AG04450 (cell line): ENCODE measurements at regions not wholly inside any gene's neighbourhood (a gene's known extent, or its start where the extent isn't known, plus 50 kb on each side); places are given as distances from the start of the nearest gene placed in this dataset.

Experiments used
- CTCF ChIA-PET: fragments of 300-600, 350-600 bp; formaldehyde crosslinking; extraction: SDS; loops from one replicate; lab custom pipeline; 2022; ENCODE audit warnings: antibody characterized with exemption, inconsistent platforms; lab: Charles Lee
- POLR2A ChIA-PET: fragments of 350-600 bp; formaldehyde crosslinking; extraction: SDS; loops from one replicate; lab custom pipeline; 2021; ENCODE audit warnings: antibody characterized with exemption, inconsistent platforms; lab: Yijun Ruan, JAX
- DNase-seq: peaks from one replicate; pipeline ENCODE4 v3.0.0-alpha.2; 2011; ENCODE audit warnings: low read depth, low spot score
- H3K27ac ChIP-seq: one replicate; pipeline ENCODE4 v1.5.1; 2012; ENCODE audit warnings: low read depth, low read length, control low read depth
- H3K27me3 ChIP-seq: one replicate; pipeline ENCODE4 v1.6.0; 2012; ENCODE audit warnings: low read length; ENCODE audit not compliant: control insufficient read depth, insufficient read depth
- H3K4me3 ChIP-seq: 2 replicates; pipeline ENCODE4 v1.5.1; 2011; ENCODE audit warnings: mild to moderate bottlenecking, low read depth, low read length, control low read depth
- H3K9me3 ChIP-seq: 2 replicates; pipeline ENCODE4 v1.5.1; 2012; ENCODE audit warnings: low read length; ENCODE audit not compliant: control insufficient read depth, insufficient read depth
- TF ChIP-seq, protein P1 (sequence below): IDR thresholded peaks from 2 replicates; pipeline ENCODE4 v1.5.1; 2011; ENCODE audit warnings: low read depth, low read length, control low read depth, inconsistent platforms

DNA sequence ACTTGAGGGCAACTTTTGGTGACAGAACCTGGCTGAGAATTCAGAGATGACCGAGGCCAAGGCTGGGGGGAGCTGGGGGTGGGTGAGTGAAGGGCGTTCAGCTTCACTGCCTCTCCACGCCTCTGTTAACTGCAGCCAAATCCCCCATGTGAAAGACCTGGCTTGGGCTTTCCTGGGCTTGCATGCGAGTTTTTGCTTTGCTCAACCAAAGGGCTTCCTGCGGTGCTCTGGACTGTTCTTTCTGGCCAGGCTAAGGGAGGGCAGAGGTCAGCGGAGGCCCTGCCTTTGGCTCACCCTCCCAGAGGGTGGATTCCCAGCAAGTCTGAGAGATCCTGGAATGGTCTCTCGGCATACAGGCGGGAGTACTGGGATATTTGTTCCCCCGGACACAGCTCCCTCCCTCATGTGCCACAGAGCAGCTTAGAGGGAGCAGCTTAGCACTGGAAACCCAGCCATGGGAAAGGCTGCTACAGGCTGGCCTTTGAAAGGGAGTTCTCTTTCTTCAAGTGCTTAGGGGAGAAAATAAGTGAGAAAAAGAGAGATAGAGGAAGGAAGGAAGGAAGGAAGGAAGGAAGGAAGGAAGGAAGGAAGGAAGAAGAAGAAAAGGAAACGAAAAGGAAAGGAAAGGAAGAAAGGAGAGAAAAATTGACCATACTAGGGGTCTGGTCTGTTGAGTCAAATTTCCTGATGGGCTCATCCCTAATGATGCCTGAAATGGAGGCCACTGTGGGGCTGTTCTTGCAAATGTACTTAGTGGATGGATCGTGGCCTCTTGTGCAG lies 158.8 kb downstream of the FGF18 start:
- CTCF ChIA-PET: interaction anchor here (0.6 kb wide), 1 partner anchor 56 kb away, joined by 5 read pairs; no protein-coding TSS in a partner anchor
- DNase-seq: no peak

DNA sequence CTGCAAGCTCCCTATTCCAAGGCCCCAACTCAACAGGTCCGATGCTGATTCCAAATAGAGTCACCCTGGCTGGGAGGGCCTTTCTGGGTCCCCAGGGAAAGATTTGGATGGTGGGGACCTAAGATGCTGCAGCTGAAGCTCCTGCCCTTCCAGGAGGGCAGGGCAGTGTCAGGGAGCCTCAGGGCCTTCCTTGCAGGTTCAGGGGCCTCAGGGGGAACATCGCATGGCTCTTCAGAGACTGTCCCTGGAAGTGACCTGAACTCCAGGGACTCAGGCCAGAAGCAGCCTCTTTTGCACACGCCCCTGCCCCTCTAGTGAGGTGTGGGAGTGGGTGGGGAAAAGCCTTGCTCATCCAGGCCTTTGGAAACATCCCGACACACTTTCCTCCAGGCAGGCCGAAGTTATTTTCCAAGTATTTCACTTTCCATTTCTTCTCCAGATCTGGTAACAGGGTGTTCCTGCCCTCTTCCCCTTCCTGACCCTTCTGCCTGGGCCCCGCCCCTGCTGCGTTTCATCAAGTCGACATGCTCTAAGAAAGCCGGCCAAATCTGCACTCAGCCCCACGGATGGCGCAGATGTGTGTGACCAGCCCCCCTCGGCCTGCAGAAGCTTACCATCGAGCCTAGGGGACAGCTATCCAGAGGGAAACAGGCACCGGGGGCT lies 159.5 kb downstream of the FGF18 start:
- TF ChIP-seq, protein P1, sequence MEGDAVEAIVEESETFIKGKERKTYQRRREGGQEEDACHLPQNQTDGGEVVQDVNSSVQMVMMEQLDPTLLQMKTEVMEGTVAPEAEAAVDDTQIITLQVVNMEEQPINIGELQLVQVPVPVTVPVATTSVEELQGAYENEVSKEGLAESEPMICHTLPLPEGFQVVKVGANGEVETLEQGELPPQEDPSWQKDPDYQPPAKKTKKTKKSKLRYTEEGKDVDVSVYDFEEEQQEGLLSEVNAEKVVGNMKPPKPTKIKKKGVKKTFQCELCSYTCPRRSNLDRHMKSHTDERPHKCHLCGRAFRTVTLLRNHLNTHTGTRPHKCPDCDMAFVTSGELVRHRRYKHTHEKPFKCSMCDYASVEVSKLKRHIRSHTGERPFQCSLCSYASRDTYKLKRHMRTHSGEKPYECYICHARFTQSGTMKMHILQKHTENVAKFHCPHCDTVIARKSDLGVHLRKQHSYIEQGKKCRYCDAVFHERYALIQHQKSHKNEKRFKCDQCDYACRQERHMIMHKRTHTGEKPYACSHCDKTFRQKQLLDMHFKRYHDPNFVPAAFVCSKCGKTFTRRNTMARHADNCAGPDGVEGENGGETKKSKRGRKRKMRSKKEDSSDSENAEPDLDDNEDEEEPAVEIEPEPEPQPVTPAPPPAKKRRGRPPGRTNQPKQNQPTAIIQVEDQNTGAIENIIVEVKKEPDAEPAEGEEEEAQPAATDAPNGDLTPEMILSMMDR: no peak
- CTCF ChIA-PET: no interaction called here
- Histone ChIP-seq H3K4me3 (no peak overlapping the region), H3K27me3 (peaks cover 5% of the 10 kb centered on the region), H3K9me3 (peaks cover 4% of the 10 kb centered on the region), H3K27ac (no peak overlapping the region)
- POLR2A ChIA-PET: no interaction called here
- DNase-seq: no peak

More for the DNA sequence above, 158.8 kb downstream of the FGF18 start:
- TF ChIP-seq, protein P1: no peak
- peaks cover 5% of the 10 kb centered on the region for H3K27me3 ChIP-seq
- H3K27ac ChIP-seq: no peak overlapping the region
- POLR2A ChIA-PET: no interaction called here
- peaks cover 4% of the 10 kb centered on the region for H3K9me3 ChIP-seq
- no peak overlapping the region for H3K4me3 ChIP-seq

DNA sequence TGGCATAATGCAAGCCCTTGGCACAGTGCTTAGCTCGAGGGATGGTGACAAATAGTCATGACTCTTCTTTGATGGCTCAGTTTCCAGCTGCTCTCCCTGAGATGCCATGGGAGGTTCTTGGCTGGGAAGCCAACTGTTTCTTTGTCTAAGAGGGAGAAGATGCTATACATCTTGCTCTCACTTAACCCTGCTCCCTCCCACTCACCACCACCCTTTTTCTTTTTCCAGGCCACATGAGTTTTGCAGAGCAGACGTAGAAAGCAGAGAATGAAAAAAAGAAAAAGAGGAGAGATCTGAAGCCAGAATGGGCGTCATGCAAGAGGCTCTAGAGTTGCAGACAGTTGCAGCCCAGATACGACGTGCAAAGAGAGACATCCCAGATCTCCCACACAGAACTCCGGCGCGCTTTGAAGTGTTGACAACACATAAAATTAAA lies 160.5 kb downstream of the FGF18 start:
- ChIA-PET POLR2A (interaction anchor here (0.6 kb wide), 1 partner anchor 9 kb away, joined by 3 read pairs; no protein-coding TSS in a partner anchor), CTCF (no interaction called here)
- Histone ChIP-seq H3K4me3 (no peak overlapping the region), H3K27me3 (peaks cover 5% of the 10 kb centered on the region), H3K27ac (no peak overlapping the region), H3K9me3 (peaks cover 4% of the 10 kb centered on the region)
- no peak for DNase-seq
- TF ChIP-seq, protein P1: no peak

DNA sequence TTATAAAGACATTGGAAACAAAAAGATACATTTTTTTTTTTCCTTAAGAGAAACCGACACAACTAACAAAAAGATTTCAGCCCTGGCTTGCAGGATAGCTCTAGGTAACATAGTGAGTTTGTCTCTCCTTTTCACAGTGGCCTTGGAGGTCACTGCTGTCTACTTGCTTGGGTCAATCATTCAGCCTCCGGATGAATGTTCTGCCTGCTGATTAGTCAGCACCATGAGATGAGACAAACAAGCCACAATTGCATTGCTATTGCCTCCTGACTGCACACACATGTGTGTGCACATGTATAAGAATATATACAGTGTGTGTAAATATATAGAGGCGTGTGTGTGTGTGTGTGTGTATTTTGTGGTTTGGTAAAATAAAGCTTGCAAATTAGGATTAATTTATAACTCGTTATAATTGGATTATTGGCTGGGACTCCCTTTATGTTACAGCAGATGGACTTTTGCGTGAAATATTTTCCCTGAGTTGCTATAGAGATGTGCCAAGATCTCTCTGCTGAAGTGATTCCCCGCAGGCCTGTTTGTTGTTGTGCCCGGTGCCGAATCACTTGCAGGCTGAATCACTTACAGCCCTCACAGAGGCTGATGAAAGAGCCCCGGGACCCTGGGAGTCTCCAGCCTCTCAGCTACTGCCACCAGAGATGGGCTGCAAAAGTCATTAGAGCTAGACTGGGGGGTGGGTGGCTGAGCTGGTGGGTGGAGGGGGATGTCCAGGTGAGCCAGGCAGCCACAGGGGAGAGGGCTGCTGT lies 161.2 kb downstream of the FGF18 start:
- CTCF ChIA-PET: interaction anchor here (0.7 kb wide), 1 partner anchor 10 kb away, joined by 3 read pairs; no protein-coding TSS in a partner anchor
- peaks cover 2% of the 10 kb centered on the region for H3K9me3 ChIP-seq
- peaks cover 5% of the 10 kb centered on the region for H3K27me3 ChIP-seq
- TF ChIP-seq, protein P1: no peak
- no peak for DNase-seq
- POLR2A ChIA-PET: interaction anchor here (0.6 kb wide), 1 partner anchor 9 kb away, joined by 3 read pairs; no protein-coding TSS in a partner anchor
- H3K27ac ChIP-seq: peak overlapping the region; percentile 21
- no peak overlapping the region for H3K4me3 ChIP-seq
